PC-3 (cell line): ENCODE measurements at regions not wholly inside any gene's neighbourhood (a gene's known extent, or its start where the extent isn't known, plus 50 kb on each side); places are given as distances from the start of the nearest gene placed in this dataset.

Experiments used
- ATAC-seq: fragments of 200-7000 bp; cut with Tn5 transposase; 2 replicates; pipeline ENCODE4 v1.9.1; 2020; ENCODE audit warnings: mild to moderate bottlenecking, moderate library complexity
- BruUV-seq: library from RNA; stranded (reverse); fragments of 400-500 nt; replicated peaks from 2 replicates; lab custom pipeline; 2021; lab: Mats Ljungman, UMichigan
- CTCF ChIA-PET: fragments of 300-600 bp; sonication (Branson Sonifier 250); formaldehyde crosslinking; loops from one replicate; lab custom pipeline; 2022; ENCODE audit warnings: antibody characterized with exemption; lab: Charles Lee
- POLR2A ChIA-PET: fragments of 300-600 bp; sonication (Branson Sonifier 250); formaldehyde crosslinking; loops from one replicate; lab custom pipeline; 2022; ENCODE audit warnings: antibody characterized with exemption; ENCODE audit not compliant: unreplicated experiment; lab: Charles Lee
- DNase-seq: peaks from one replicate; pipeline ENCODE4 v3.0.0-alpha.2; 2015
- H2AFZ ChIP-seq: fragments of 300-600 bp; sonication (generic); 2 replicates; pipeline ENCODE4 v1.6.0; 2016; ENCODE audit warnings: antibody characterized with exemption, low read length
- H3F3A ChIP-seq: fragments of 300-600 bp; sonication (generic); one replicate; pipeline ENCODE4 v1.6.0; 2017; ENCODE audit warnings: antibody characterized with exemption, low read length, control low read depth, mild to moderate bottlenecking; ENCODE audit not compliant: unreplicated experiment
- H3K27ac ChIP-seq: fragments of 300-600 bp; sonication (generic); 2 replicates; pipeline ENCODE4 v1.5.1; 2016; ENCODE audit warnings: mild to moderate bottlenecking, low read length
- H3K27me3 ChIP-seq: fragments of 300-600 bp; sonication (generic); 2 replicates; pipeline ENCODE4 v1.6.1; 2016; ENCODE audit warnings: low read length, mixed read lengths
- H3K36me3 ChIP-seq: fragments of 300-600 bp; sonication (generic); 2 replicates; pipeline ENCODE4 v1.6.1; 2016; ENCODE audit warnings: low read depth, mixed run types, low read length, mixed read lengths
- H3K4me1 ChIP-seq: fragments of 300-600 bp; sonication (generic); 2 replicates; pipeline ENCODE4 v1.5.1; 2016; ENCODE audit warnings: low read length; ENCODE audit not compliant: insufficient read depth
- H3K4me2 ChIP-seq: fragments of 300-600 bp; sonication (generic); 2 replicates; pipeline ENCODE4 v1.6.0; 2016; ENCODE audit warnings: low read length
- H3K4me3 ChIP-seq: fragments of 300-600 bp; sonication (generic); 2 replicates; pipeline ENCODE4 v1.5.1; 2016; ENCODE audit warnings: mild to moderate bottlenecking, low read length, mixed read lengths
- H3K79me2 ChIP-seq: fragments of 300-600 bp; sonication (generic); 2 replicates; pipeline ENCODE4 v1.6.1; 2017; ENCODE audit warnings: low read length, mixed read lengths
- H3K9ac ChIP-seq: fragments of 300-600 bp; sonication (generic); 2 replicates; pipeline ENCODE4 v1.6.0; 2016; ENCODE audit warnings: mild to moderate bottlenecking, low read length
- H3K9me2 ChIP-seq: fragments of 300-600 bp; sonication (generic); replicated peaks from 2 replicates; pipeline ENCODE4 v1.6.1; 2016; ENCODE audit warnings: mixed run types, low read length, mixed read lengths
- H3K9me3 ChIP-seq: fragments of 300-600 bp; sonication (generic); 2 replicates; pipeline ENCODE4 v1.6.1; 2016; ENCODE audit warnings: low read length, mixed read lengths
- H4K20me1 ChIP-seq: fragments of 300-600 bp; sonication (generic); 2 replicates; pipeline ENCODE4 v1.6.1; 2016; ENCODE audit warnings: low read length, mixed read lengths
- EZH2 ChIP-seq: fragments of 300-600 bp; sonication (generic); IDR thresholded peaks from one replicate; pipeline ENCODE4 v1.6.1; 2017; ENCODE audit warnings: antibody characterized with exemption, mild to moderate bottlenecking, low read length; ENCODE audit not compliant: unreplicated experiment
- EZH2phosphoT487 ChIP-seq: fragments of 300-600 bp; sonication (generic); IDR thresholded peaks from 2 replicates; pipeline ENCODE4 v1.6.1; 2018; ENCODE audit warnings: mild to moderate bottlenecking, antibody characterized with exemption, low read length, borderline replicate concordance
- intact Hi-C: fragments of 100-400 bp; cut with micrococcal nuclease; formaldehyde crosslinking; loops from 2 replicates; pipeline ENCODE4 v1.9.0; 2023
- TF ChIP-seq, protein P1 (sequence below): fragments of 300-600 bp; sonication (generic); conservative IDR thresholded peaks from 2 replicates; pipeline ENCODE4 v1.5.1; 2017; ENCODE audit warnings: antibody characterized with exemption, low read depth, mild to moderate bottlenecking, low read length

DNA sequence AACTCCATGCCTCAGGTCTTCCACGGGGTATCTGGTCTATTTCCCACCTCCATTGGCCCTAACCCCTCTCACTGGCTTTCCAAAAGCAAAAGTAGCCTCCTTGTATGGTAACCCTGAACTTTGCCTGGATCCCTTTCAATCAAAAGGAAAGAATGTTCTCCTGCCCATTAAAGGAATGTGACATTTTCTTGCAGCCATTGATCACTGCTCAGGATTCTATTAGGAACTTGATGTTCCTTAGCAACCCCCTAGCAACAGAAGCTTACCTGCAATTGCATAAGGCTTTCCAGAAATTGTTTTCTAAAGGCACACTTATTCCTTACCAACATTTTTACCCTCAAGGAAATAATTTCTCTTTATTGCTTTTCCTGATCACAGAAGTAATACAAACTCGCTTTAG lies 91.4 kb upstream of the AGAP1 start:
- H2AFZ ChIP-seq, result no peak overlapping the region
- TF ChIP-seq EZH2 (no peak), EZH2phosphoT487 (no peak)
- TF ChIP-seq, protein P1, sequence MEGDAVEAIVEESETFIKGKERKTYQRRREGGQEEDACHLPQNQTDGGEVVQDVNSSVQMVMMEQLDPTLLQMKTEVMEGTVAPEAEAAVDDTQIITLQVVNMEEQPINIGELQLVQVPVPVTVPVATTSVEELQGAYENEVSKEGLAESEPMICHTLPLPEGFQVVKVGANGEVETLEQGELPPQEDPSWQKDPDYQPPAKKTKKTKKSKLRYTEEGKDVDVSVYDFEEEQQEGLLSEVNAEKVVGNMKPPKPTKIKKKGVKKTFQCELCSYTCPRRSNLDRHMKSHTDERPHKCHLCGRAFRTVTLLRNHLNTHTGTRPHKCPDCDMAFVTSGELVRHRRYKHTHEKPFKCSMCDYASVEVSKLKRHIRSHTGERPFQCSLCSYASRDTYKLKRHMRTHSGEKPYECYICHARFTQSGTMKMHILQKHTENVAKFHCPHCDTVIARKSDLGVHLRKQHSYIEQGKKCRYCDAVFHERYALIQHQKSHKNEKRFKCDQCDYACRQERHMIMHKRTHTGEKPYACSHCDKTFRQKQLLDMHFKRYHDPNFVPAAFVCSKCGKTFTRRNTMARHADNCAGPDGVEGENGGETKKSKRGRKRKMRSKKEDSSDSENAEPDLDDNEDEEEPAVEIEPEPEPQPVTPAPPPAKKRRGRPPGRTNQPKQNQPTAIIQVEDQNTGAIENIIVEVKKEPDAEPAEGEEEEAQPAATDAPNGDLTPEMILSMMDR, result no peak
- H3K27me3 ChIP-seq, result no peaks in the 10 kb centered on the region
- ATAC-seq (no peak), DNase-seq (no peak)
- H3F3A ChIP-seq, result no peaks in the 10 kb centered on the region
- intact Hi-C loops, result no loop called here
- H3K4me2 ChIP-seq, result no peak overlapping the region
- ChIA-PET CTCF (no interaction called here), POLR2A (no interaction called here)
- no TSS peak for BruUV-seq
- H3K36me3 ChIP-seq, result no peaks in the 10 kb centered on the region
- no peaks in the 10 kb centered on the region for H3K4me1 ChIP-seq
- H4K20me1 ChIP-seq, result no peaks in the 10 kb centered on the region
- H3K9ac ChIP-seq, result no peak overlapping the region
- no peaks in the 10 kb centered on the region for H3K9me2 ChIP-seq
- H3K4me3 ChIP-seq, result no peak overlapping the region
- H3K9me3 ChIP-seq, result no peaks in the 10 kb centered on the region
- no peak overlapping the region for H3K27ac ChIP-seq
- no peaks in the 10 kb centered on the region for H3K79me2 ChIP-seq

DNA sequence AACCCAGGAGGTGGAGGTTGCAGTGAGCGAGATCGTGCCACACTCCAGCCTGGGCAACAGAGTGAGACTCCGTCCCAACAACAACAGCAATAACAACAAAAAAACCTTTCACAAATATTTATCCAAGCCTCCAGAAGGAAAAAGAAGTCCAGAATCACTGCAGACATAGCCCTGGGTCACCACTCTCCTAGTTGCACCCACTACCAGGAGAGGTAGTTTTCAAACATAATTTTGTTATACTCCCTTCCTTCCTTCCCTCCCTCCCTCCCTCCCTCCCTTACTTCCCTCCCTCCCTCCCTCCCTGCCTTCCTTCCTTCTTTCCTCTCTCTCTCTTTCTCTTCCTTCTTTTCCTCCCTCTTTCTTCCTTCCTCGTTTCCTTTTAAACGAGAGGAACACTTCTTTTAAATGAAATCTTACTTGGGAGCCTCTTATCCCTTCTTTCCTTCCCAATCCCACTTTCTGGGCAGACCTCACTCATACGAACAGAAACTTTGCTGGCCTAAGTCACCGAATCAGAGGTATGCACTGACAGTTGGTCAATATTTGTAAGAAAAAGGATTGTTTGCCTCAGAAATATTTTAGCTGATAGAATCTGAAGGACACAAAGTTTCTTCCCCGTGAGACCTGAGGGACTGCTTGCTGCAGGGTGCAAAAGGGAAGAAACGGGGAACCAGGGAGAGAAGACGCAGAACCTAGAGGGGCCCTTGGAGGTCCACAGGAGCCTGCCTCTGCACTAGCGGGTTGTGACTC lies 88.1 kb upstream of the AGAP1 start:
- Histone ChIP-seq H3F3A (no peaks in the 10 kb centered on the region), H4K20me1 (no peaks in the 10 kb centered on the region), H3K4me2 (no peak overlapping the region), H3K27me3 (no peaks in the 10 kb centered on the region), H3K36me3 (no peaks in the 10 kb centered on the region), H3K9me3 (no peaks in the 10 kb centered on the region), H3K9ac (no peak overlapping the region), H3K79me2 (no peaks in the 10 kb centered on the region), H2AFZ (no peak overlapping the region), H3K27ac (no peak overlapping the region), H3K4me1 (no peaks in the 10 kb centered on the region), H3K4me3 (no peak overlapping the region), H3K9me2 (no peaks in the 10 kb centered on the region)
- TF ChIP-seq, protein P1, result no peak
- TF ChIP-seq EZH2phosphoT487 (no peak), EZH2 (no peak)
- CTCF ChIA-PET, result no interaction called here
- ATAC-seq (no peak), DNase-seq (no peak)
- POLR2A ChIA-PET, result no interaction called here
- no TSS peak for BruUV-seq
- intact Hi-C loops, result no loop called here

DNA sequence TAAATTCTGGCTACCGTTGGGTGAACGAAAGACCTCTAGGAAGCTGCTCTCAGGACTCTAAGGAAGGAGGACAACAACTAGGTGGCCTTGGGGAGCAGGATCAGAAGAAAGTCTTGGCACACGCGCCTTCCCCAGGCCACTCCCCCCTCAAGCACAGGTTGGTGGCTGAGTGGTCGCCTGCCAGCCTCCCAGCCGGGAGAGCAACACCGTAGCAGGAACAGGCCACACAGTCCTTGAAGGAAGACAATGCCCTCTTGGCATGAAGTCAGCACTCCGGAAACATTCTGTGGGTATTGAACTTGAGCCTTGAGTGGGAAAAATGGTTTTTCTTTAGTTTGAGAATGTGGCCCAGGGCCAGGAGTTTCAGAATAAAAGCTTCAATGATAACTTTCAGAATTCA lies 87.4 kb upstream of the AGAP1 start:
- ATAC-seq (no peak), DNase-seq (no peak)
- no peak for TF ChIP-seq EZH2phosphoT487
- TF ChIP-seq EZH2, result no peak
- TF ChIP-seq, protein P1, result no peak
- no peaks in the 10 kb centered on the region for H4K20me1 ChIP-seq
- no peaks in the 10 kb centered on the region for H3K27me3 ChIP-seq
- no peaks in the 10 kb centered on the region for H3K9me3 ChIP-seq
- no peak overlapping the region for H2AFZ ChIP-seq
- BruUV-seq, result no TSS peak
- no peaks in the 10 kb centered on the region for H3K79me2 ChIP-seq
- ChIA-PET POLR2A (no interaction called here), CTCF (no interaction called here)
- no peaks in the 10 kb centered on the region for H3K4me1 ChIP-seq
- no peak overlapping the region for H3K9ac ChIP-seq
- no peak overlapping the region for H3K4me2 ChIP-seq
- H3F3A ChIP-seq, result no peaks in the 10 kb centered on the region
- no peaks in the 10 kb centered on the region for H3K36me3 ChIP-seq
- no peak overlapping the region for H3K4me3 ChIP-seq
- no peaks in the 10 kb centered on the region for H3K9me2 ChIP-seq
- intact Hi-C loops, result no loop called here
- H3K27ac ChIP-seq, result no peak overlapping the region
